SH-SY5Y (cell line): ENCODE measurements at regions not wholly inside any gene's neighbourhood (a gene's known extent, or its start where the extent isn't known, plus 50 kb on each side); places are given as distances from the start of the nearest gene placed in this dataset.

Source experiments
- GATA2 ChIP-seq: IDR thresholded peaks from 2 replicates; pipeline ENCODE4 v1.6.1; 2011; ENCODE audit warnings: mild to moderate bottlenecking, low read depth, low read length
- GATA3 ChIP-seq: IDR thresholded peaks from 2 replicates; pipeline ENCODE4 v1.6.1; 2011; ENCODE audit warnings: low read depth, mild to moderate bottlenecking, low read length, moderate library complexity

- TF ChIP-seq GATA2 (no peak), GATA3 (no peak)
Measured at GRCh38 chr12:43095669-43096280, 456.2 kb downstream of the ADAMTS20 start.

- no peak for TF ChIP-seq GATA3
- no peak for TF ChIP-seq GATA2
Measured at GRCh38 chr12:43094886-43095575, 457.0 kb downstream of the ADAMTS20 start.

GRCh38 chr12:43090981-43091380, 461.0 kb downstream of the ADAMTS20 start:
- TF ChIP-seq GATA3 (no peak), GATA2 (no peak)

GRCh38 chr12:43087195-43088091, 464.6 kb downstream of the ADAMTS20 start:
- TF ChIP-seq GATA2 (no peak), GATA3 (no peak)

- no peak for TF ChIP-seq GATA3
- TF ChIP-seq GATA2, result no peak
Measured at GRCh38 chr12:43079476-43079875, 472.5 kb downstream of the ADAMTS20 start.

- TF ChIP-seq GATA2, result no peak
- no peak for TF ChIP-seq GATA3
Measured at GRCh38 chr12:43078976-43079375, 473.0 kb downstream of the ADAMTS20 start.

- TF ChIP-seq GATA2, result no peak
Measured at GRCh38 chr12:43072431-43072830, 479.6 kb downstream of the ADAMTS20 start.

GRCh38 chr12:43069768-43070221, 480.2 kb upstream of the PRICKLE1 start:
- TF ChIP-seq GATA3 (no peak), GATA2 (no peak; the same call in 1 of the 2 replicates)

- no peak for TF ChIP-seq GATA2
- TF ChIP-seq GATA3, result no peak
Measured at GRCh38 chr12:43066471-43066870, 476.9 kb upstream of the PRICKLE1 start.

- no peak for TF ChIP-seq GATA2
- TF ChIP-seq GATA3, result no peak
Measured at GRCh38 chr12:43063650-43064049, 474.1 kb upstream of the PRICKLE1 start.

- TF ChIP-seq GATA3 (no peak), GATA2 (no peak)
Measured at GRCh38 chr12:43062201-43062895, 472.8 kb upstream of the PRICKLE1 start.

- TF ChIP-seq GATA3, result no peak
- TF ChIP-seq GATA2, result no peak
Measured at GRCh38 chr12:43060742-43061141, 471.2 kb upstream of the PRICKLE1 start.

- TF ChIP-seq GATA3 (no peak), GATA2 (no peak)
Measured at GRCh38 chr12:43058616-43059015, 469.1 kb upstream of the PRICKLE1 start.

- TF ChIP-seq GATA2 (no peak), GATA3 (no peak)
Measured at GRCh38 chr12:43057566-43057965, 468.0 kb upstream of the PRICKLE1 start.
